D721Med (cell line): ENCODE measurements at regions not wholly inside any gene's neighbourhood (a gene's known extent, or its start where the extent isn't known, plus 50 kb on each side); places are given as distances from the start of the nearest gene placed in this dataset.
"Not testable (repeated sequence)": the region's sequence is repeated elsewhere in the genome, so short reads cannot be mapped to it uniquely, and the experiment has no call there.

Source experiments
- DNase-seq: peaks from one replicate; pipeline ENCODE4 v3.0.0; 2011; ENCODE audit warnings: low spot score; ENCODE audit not compliant: insufficient read length
- FAIRE-seq: peaks from 2 replicates; lab custom pipeline; 2011; peaks lifted over from hg19 to GRCh38; lab: Jason Lieb, UNC
- CTCF ChIP-seq: IDR thresholded peaks from 2 replicates; pipeline ENCODE4 v1.5.1; 2012; ENCODE audit warnings: mild to moderate bottlenecking, control low read depth; ENCODE audit not compliant: insufficient read depth; ENCODE audit errors: missing control alignments

DNA sequence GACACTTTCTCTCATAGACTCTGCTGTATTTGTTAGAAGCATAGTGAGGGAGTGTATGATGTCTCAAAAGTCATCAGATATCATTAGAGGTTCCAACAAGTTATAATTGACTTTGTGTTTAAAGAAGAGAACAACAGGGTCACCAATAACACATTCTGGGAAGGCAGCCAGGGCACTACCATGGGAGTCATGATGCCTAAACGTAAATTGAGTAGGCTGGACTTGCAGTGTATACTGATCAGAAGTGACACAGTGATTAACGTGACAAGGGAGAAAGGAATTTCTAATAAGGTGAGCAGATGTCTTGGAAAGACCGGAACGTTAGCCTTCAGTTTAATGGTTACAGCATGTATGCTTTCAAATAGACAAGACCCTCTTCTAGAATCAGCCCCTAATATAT lies 973.2 kb downstream of the NCAM2 start:
- no peak for DNase-seq
- TF ChIP-seq CTCF = no peak
- FAIRE-seq = no peak

DNA sequence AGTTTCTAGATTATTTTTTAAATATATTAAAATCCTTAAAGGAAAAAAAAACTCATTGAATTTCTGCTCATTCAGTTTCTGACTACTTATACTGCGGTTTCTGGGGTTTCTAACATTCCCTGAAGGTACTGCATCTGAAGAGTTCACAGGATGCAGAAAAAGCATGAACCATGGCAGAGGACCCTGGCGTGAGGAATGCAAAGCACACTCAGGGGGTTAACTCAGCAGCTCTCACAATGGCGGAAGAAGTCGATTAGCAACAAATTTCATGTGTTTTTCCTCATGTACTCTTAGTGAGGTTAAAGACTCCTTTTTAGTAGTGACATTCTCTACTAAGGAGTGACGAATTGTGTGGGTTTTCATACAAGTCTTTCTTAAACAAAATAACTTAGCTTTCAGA lies 975.6 kb downstream of the NCAM2 start:
- no peak for TF ChIP-seq CTCF
- DNase-seq = no peak
- no peak for FAIRE-seq

- no peak for TF ChIP-seq CTCF
- FAIRE-seq (no peak), DNase-seq (no peak)
Observed at GRCh38 chr21:21996891-21997290, 998.7 kb downstream of the NCAM2 start.

GRCh38 chr21:21997390-21998333 lies 999.5 kb downstream of the NCAM2 start:
- DNase-seq = no peak
- TF ChIP-seq CTCF = no peak
- no peak for FAIRE-seq

DNA sequence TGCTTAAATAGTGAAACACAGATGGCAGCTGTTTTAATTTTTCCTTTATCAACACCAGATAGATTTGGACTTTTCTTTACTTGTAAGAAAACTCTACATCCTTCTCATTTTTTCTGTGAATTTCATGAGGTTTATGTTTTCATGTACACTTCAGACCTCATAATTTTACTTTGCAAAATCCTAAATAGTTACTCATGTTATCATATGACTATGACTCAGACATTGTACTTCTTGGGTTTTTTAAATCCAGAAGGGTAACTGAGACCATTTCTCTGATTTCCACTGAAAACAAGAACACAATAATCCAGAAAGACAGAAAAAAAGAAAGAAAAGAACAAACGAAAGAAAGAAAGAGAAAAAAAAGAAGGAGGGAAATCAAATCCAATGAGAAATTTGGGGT lies 1021.6 kb downstream of the NCAM2 start:
- no peak for TF ChIP-seq CTCF
- no peak for FAIRE-seq
- DNase-seq = no peak

DNA sequence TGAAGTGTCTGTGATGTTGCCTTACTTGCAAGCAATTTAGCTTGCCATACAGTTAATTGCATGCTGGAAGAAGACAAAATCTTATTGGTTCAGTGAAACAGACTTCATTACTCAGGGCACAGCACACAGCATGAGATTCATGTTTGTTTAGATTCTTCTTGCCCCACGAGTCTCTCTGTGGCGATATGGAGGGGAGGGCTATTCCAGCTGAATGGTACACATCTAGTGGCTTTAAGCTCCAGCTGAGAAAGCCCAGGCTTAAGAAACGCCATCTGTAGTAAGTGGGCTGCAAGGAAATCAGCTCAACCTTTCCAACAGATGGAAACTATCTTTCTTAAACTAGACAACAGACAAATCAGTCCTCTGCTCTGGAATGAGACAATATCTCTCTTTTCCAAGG lies 1022.0 kb downstream of the NCAM2 start:
- no peak for TF ChIP-seq CTCF
- FAIRE-seq (peak; percentile 63), DNase-seq (no peak)

- FAIRE-seq = not testable (repeated sequence)
Observed at GRCh38 chr21:22023896-22024295, 1025.7 kb downstream of the NCAM2 start.

DNA sequence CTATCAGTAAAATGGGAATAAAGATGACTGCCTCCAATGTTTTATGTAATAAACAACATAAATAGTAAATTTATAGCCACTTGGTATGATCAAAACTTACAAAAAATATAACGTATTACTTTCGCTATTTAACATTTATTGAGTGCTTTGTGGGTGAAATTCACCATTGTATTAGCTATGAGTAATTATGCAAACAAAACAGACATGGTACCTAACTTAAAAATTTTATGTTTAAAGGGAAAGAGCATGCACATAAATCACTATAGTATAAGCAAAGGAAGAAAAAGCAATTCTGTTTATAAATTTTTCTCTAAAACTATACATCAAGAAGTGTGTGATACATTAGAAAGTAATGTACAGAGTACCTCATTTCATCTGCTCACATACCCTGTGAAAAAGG lies 1046.2 kb downstream of the NCAM2 start:
- FAIRE-seq (no peak), DNase-seq (no peak)
- no peak for TF ChIP-seq CTCF

More at GRCh38 chr21:22023896-22024295, 1025.7 kb downstream of the NCAM2 start:
- DNase-seq = not testable (repeated sequence)
